NK-92 (cell line): ENCODE measurements at regions not wholly inside any gene's neighbourhood (a gene's known extent, or its start where the extent isn't known, plus 50 kb on each side); places are given as distances from the start of the nearest gene placed in this dataset.

Source experiments
- DNase-seq: peaks from one replicate; lab custom pipeline; 2025; ENCODE audit not compliant: unreplicated experiment; lab: John Stamatoyannopoulos, UW

- no peak for DNase-seq
Observed at GRCh38 chr3:72494130-72494529, 354.1 kb downstream of the SHQ1 start.

- DNase-seq: no peak
Observed at GRCh38 chr3:72492240-72492639, 356.0 kb downstream of the SHQ1 start.

- no peak for DNase-seq
Observed at GRCh38 chr3:72490688-72491435, 357.4 kb downstream of the SHQ1 start.

GRCh38 chr3:72489901-72490300, 358.3 kb downstream of the SHQ1 start:
- DNase-seq: no peak

GRCh38 chr3:72488738-72489035, 359.6 kb downstream of the SHQ1 start:
- no peak for DNase-seq

- no peak for DNase-seq
Observed at GRCh38 chr3:72487946-72488737, 360.1 kb downstream of the SHQ1 start.

GRCh38 chr3:72487078-72487765, 361.0 kb downstream of the SHQ1 start:
- DNase-seq: no peak

GRCh38 chr3:72485641-72486040, 362.6 kb downstream of the SHQ1 start:
- DNase-seq: no peak

GRCh38 chr3:72483554-72484104, 364.6 kb downstream of the SHQ1 start:
- DNase-seq: no peak

- no peak for DNase-seq
Observed at GRCh38 chr3:72482589-72483321, 365.5 kb downstream of the SHQ1 start.

- DNase-seq: no peak
Observed at GRCh38 chr3:72481542-72481941, 366.7 kb downstream of the SHQ1 start.

GRCh38 chr3:72480366-72480765, 367.9 kb downstream of the SHQ1 start:
- no peak for DNase-seq

- DNase-seq: no peak
Observed at GRCh38 chr3:72479651-72480215, 368.5 kb downstream of the SHQ1 start.

- DNase-seq: no peak
Observed at GRCh38 chr3:72476139-72476483, 372.1 kb downstream of the SHQ1 start.

- no peak for DNase-seq
Observed at GRCh38 chr3:72475258-72476138, 372.7 kb downstream of the SHQ1 start.

- DNase-seq: no peak
Observed at GRCh38 chr3:72474775-72475174, 373.5 kb downstream of the SHQ1 start.

- DNase-seq: no peak
Observed at GRCh38 chr3:72473156-72473555, 375.1 kb downstream of the SHQ1 start.

- DNase-seq: no peak
Observed at GRCh38 chr3:72470904-72471417, 377.3 kb downstream of the SHQ1 start.

GRCh38 chr3:72465853-72466252, 382.4 kb downstream of the SHQ1 start:
- DNase-seq: no peak

GRCh38 chr3:72463083-72463482, 385.2 kb downstream of the SHQ1 start:
- no peak for DNase-seq
